HG03139 (cell line): ENCODE measurements at regions not wholly inside any gene's neighbourhood (a gene's known extent, or its start where the extent isn't known, plus 50 kb on each side); places are given as distances from the start of the nearest gene placed in this dataset.

Experiments used
- ATAC-seq: cut with Tn5 transposase; IDR thresholded peaks from one replicate; pipeline ENCODE4 v1.9.1; 2021; ENCODE audit not compliant: unreplicated experiment

GRCh38 chr18:73923866-73924265 lies 223.8 kb downstream of the FBXO15 start:
- no peak for ATAC-seq

- ATAC-seq: no peak
Observed at GRCh38 chr18:73920033-73920432, 227.6 kb downstream of the FBXO15 start.

GRCh38 chr18:73918816-73919215 lies 228.8 kb downstream of the FBXO15 start:
- no peak for ATAC-seq

GRCh38 chr18:73917046-73917445 lies 230.6 kb downstream of the FBXO15 start:
- no peak for ATAC-seq

- ATAC-seq: no peak
Observed at GRCh38 chr18:73913505-73913904, 234.1 kb downstream of the FBXO15 start.

- no peak for ATAC-seq
Observed at GRCh38 chr18:73908323-73908722, 239.3 kb downstream of the FBXO15 start.

- no peak for ATAC-seq
Observed at GRCh38 chr18:73901566-73901965, 246.1 kb downstream of the FBXO15 start.

GRCh38 chr18:73901151-73901550 lies 246.5 kb downstream of the FBXO15 start:
- ATAC-seq: no peak

- ATAC-seq: no peak
Observed at GRCh38 chr18:73900106-73900835, 247.4 kb downstream of the FBXO15 start.

GRCh38 chr18:73897517-73897916 lies 250.1 kb downstream of the FBXO15 start:
- ATAC-seq: no peak

GRCh38 chr18:73896685-73897084 lies 250.9 kb downstream of the FBXO15 start:
- no peak for ATAC-seq

- no peak for ATAC-seq
Observed at GRCh38 chr18:73895701-73896100, 251.9 kb downstream of the FBXO15 start.

GRCh38 chr18:73893880-73894279 lies 253.8 kb downstream of the FBXO15 start:
- ATAC-seq: no peak

- no peak for ATAC-seq
Observed at GRCh38 chr18:73891572-73892421, 255.8 kb downstream of the FBXO15 start.

- no peak for ATAC-seq
Observed at GRCh38 chr18:73888565-73888964, 259.1 kb downstream of the FBXO15 start.

GRCh38 chr18:73887801-73888200 lies 259.8 kb downstream of the FBXO15 start:
- ATAC-seq: no peak

GRCh38 chr18:73884868-73885267 lies 262.8 kb downstream of the FBXO15 start:
- no peak for ATAC-seq

GRCh38 chr18:73881396-73881917 lies 266.2 kb downstream of the FBXO15 start:
- ATAC-seq: no peak

GRCh38 chr18:73880387-73880786 lies 267.2 kb downstream of the FBXO15 start:
- no peak for ATAC-seq

GRCh38 chr18:73879766-73880165 lies 267.9 kb downstream of the FBXO15 start:
- no peak for ATAC-seq

- no peak for ATAC-seq
Observed at GRCh38 chr18:73879328-73879727, 268.3 kb downstream of the FBXO15 start.

GRCh38 chr18:73869182-73869581 lies 278.5 kb downstream of the FBXO15 start:
- no peak for ATAC-seq
